Stimulated activated CD4-positive, alpha-beta T cell treated with anti-CD3 and anti-CD28 coated beads, Interleukin-4, amount 100 ng/mL, for 4 hours (primary cell): ENCODE measurements at regions not wholly inside any gene's neighbourhood (a gene's known extent, or its start where the extent isn't known, plus 50 kb on each side); places are given as distances from the start of the nearest gene placed in this dataset.

Source experiments
- DNase-seq, 2 experiments: peaks; one replicate each; pipeline ENCODE4 v3.0.0-alpha.2; 2020

DNA sequence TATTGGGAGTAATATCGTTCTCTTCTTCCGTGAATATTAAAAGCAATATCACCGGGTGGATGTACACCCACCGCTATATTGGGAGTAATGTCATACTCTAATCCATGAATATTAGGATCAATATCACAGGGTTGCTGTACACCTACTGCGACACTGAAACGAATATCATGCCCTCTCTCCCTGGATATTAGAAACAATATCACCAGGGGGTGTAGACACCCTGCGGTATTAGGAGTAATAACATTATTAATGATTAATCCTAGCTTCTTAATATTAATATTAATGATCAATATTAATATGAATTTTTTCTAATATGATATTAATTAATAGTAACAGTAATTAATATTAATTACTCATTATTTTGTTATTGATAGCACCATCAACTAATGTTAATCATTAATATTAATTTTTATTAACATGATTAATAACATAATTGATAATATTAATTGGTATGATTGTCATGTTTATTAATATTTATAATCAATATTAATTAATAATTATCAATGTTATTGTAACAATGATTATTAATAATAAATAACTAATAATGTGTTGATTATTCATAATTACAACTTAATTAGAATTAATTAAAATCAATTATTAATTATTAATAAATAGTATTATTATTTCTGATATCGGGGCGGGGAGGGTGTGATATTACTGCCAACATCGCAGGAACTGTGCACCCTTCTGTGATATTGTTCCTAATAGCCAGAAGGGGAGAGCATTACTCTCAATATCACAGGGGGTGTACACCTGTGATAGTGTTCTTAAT is 121.3 kb upstream of the C1GALT1 start:
- DNase-seq: no peak

DNA sequence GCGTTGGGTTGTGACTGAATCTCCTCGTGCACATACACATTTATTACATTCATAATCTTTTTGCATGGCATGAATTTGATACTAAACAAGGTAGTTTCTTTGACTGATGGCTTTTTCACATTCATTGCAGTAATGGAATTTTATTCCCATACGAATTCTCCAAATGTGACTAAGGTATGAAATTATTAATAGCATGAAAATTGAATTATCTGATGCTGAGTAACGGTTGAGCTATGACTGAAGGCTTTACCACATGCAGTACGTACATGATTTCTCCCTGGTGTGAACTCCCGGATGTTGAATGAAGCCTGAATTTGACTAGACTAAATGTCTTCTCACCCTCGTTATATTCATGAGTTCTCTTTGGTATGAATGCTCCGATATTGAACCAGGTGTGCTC is 104.4 kb upstream of the C1GALT1 start:
- no peak for DNase-seq

DNA sequence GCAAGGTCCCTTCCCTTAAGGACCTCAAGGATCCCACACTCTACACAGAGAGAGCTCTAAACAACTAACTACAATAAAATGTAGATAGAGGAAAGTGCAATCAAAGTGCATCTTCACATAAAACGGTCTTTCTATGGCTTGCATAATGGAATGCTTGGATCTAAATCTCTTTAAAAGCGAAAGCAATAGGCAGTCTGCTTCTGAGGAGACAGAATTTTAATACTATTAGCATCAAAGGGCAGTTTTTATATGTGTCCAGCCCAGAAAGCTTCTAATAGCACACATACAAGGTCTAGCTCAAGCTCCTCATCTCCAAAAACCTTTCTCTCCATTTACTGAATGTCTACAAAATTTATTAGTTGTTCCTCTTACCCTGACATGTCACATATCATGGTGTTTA is 101.5 kb upstream of the C1GALT1 start:
- DNase-seq: no peak

DNA sequence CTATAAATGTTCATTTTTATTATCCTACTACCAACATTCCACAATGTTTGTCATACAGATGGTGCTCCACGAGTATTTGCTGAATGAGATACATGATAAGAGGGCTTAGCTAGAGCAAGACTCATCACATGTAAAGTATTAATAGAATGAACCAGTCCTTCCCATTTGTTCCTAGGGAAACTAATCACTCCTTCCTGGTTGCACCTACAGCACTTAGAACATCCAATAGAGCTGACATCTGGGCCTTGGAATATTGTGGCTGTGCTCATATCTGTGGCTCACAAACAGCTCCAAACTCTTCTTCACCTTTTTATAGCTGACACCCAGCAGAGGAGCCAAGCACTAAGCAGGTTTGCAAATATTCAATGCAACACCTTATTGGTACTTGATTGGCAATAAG is 91.9 kb upstream of the C1GALT1 start:
- no peak for DNase-seq

DNA sequence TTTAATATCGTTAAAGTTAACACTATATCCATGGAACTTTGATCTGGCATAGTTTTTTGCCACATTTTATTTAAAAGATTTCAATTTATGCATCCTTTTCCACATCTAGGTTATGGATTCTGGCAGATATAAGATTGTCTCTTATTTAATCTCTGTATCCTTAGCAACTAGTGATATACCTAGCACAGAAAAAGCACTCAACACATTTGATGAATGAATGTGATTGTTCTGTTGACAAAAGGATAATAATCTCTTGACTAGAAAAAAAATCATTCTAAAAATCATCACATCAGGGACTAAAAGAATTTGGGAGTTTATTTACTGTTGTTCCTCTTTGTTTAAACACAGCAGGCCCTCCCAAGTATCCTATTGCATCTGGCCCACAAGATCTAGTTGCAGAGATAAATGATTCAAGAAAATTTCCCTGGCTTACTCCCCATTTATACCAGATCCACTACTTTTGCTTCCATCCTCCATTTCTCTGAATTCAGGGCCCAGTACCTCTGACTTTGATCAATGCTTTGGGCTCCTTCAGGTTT is 84.0 kb upstream of the C1GALT1 start:
- no peak for DNase-seq

DNA sequence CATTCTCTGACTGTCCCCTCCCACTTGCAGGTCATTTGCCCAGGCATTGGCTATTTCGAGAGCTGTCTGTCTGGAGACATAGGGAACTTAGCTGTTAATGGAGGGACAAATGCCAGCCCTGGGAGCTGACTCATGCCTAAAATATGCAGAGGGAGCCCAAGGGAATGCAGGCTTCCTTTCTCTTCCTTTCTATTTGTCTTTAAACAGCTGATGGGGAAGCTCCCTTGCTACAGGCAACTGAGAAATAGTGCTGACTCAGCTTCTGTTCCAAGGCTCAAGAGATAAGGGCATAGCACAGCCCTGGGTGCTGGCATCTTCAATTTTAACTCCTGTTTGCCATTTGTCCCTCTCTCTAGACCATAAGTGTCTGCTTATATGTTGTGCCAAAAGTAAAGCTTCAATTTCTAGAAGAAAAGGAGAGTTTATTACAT is 82.7 kb upstream of the C1GALT1 start:
- no peak for DNase-seq

DNA sequence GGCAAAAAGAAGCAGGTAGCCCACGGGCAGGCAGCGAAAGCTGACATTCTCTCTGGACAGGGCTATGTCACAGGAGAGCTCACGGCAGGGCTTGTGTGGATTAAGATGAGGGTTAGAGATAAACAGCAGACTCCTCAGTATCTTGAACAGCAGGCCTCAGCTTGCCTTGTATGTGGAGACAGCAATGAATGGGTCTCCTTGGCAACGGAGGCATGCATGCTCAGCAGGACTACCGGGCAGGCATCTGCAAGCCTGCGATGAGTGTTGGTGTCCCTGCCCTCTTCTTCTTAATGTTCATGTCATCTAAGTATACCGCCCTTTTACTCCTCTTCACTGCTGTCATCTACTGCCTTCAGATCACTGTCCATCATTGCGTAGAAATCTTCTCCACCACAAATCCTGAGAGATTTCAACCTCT is 81.9 kb upstream of the C1GALT1 start:
- no peak for DNase-seq

DNA sequence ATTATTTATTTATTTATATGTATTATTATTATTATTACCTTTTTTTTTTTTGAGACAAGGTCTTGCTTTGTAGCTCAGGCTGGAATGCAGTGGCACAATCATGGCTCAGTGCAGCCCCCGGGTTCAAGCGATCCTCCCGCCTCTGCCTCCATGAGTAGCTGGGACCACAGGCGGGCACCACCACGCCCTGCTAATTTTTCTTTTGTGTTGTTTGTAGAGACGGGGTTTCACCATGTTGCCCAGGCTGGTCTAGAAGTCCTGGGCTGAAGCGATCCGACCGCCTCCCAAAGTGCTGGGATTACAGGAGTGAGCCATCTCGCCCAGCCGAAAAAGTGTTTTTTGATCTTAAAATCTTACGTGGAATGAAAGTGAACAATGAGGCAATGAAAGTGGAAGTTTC is 79.4 kb upstream of the C1GALT1 start:
- DNase-seq: no peak

DNA sequence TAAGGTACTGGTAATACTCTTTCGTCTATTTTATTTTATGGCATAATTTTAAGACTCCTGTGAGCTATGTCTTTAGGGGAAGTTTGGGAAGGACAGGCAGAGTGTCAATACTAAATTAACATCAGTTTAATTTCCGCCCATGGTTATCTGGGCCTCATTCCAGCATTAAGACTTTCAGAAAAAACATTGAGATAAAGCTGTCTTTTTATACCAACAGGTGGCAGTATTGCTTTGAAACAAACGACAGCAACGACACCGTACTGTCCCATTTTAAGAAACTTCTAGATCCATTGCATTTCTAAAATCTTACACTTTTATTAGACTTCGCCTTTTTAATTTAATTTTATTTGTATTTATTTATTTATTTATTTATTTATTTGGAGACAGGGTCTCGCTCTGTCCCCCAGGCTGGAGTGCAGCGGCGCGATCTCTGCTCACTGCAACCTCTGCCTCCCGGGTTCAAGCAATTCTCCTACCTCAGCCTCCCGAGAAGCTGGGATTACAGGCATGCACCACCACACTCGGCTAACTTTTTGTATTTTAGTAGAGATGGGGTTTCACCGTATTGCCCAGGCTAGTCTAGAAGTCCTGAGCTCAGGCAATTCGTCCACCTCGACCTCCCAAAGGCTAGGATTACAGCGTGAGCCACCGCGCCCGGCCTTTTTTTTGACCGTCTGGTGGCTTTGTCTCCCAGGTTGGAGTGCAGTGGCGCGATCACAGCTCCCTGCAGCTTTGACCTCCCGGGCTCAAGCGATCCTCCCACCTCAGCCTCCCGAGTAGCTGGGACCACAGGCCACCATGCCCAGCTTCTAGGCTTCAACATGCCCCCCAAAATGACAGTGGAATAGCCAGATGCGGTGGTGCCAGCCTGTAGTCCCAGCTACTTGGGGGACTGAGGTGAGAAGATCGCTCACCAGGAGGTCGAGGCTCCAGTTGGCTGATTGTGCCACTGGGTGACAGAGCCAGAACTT is 78.7 kb upstream of the C1GALT1 start:
- DNase-seq: no peak

DNA sequence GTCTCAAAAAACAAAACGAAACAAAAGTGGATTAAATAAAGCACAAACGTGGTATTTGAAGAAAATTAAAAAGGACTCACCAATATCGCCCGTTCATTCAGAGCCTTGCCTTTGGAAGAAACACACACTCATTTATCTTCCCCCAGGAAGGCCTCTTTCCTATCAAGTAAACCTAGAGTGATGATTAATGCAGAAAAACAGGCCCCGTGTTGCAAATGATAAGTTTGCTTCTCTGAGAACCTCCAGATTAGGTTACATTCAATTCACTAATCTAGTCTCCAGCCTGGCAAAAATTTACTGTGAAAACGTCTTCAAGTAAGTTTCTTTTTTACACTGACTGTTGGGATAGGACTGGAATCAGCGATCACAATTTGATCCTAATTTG is 78.0 kb upstream of the C1GALT1 start:
- no peak for DNase-seq

DNA sequence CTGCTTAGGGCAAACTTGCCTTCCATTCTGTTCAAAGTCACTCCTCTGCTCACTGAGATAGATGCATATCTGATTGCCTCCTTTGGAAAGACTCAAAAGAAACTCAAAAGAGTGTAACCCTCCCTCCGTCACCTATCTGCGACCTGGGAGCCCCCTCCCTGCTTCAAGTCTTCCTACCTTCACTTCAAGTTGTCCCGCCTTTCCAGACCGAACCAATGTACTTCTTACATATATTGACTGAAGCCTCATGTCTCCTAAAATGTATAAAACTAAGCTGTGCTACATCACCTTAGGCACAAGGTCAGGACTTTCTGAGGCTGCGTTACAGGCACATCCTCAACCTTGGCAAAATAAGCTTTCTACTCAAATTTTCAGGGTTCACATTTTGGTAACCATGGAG is 77.4 kb upstream of the C1GALT1 start:
- no peak for DNase-seq

DNA sequence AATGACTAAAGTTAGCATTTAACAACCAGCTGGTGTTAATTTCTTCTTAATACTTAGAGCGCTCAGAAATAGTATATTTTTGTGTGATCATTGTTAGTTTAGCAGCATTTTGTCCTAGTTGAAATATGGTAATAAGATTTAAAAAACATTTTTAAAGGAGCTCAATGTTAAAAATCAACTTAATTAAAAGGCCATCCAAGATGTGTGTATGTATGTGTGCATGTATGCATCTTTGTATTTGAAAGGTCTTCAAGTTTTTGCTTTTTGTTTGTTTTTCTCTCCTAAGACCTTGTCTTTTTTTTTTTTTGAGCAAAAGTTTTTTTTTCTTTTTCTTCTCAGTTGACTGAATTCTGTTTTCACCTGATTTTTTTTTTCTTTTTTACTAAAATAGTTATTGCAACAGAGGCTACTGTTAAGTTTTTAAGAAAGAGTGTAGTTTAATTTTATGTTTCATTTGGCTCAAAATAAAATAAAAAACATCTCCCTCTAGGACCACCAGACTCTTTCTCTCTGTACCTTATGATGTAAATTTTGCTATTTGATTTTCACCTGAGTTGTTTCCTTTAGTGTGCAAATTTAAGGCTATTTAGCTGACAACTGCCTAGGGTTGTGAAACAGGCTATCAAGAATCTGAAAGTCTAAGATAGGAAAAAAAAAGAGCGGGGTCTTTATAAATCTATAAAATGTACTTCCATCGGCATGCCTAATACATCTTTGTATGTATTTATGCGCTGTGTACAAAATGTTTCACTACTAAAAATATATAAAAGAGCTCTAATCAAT is 76.4 kb upstream of the C1GALT1 start:
- no peak for DNase-seq

DNA sequence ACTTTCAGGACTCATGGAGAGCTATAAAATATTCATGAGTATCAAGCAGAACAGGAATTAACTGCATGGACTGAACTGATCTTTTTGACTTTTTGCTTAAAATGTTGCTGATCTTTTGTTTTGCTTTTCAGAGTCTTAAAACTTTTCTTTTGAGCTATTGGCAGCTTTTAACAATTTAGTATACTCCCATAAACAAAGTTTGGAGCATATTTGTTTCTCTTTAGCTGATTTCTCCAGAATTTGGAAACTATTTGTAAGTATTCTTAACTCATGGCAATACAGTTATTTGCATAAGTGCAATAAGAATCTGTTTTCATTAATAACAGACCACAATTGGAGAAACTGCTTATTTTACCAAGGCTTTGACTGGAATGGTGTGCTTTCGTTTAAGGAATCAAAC is 73.4 kb upstream of the C1GALT1 start:
- DNase-seq: no peak

DNA sequence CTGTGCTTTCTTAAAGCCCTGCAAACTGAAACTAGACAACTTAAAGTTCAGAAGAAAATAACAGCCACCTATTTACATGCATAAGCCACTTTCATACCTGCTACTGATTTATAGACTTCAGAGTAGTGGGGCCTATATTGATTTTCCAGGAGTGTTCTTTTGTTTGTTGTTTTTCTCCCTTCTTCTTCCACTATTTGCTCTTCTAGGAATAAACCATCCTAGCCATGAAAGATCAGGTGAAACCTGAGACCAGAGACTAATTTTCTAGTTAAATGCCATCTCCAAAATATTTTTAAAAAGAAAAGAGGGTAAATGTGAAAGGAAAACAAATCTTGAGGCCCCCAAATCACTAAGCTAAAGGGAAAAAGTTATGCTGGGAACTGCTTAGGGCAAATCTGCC is 72.4 kb upstream of the C1GALT1 start:
- no peak for DNase-seq

DNA sequence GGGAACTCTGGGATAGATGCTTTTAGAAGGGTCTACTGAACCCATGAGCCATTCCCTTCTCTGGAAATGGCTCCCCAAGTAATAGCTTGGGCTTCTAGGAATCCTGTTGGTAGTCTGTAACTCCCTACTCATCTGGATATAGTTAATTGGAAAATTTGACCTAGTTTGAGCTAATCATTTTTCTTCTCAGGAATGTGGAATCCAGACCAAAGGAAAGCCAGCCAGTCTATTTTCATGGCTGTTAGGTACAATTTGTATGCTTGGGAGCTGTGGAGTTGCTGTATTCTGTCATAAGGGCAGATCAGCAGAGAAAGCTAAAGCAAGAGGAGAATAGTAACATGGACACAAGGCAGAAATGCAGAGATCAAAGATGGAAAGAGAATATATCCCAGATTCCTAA is 71.6 kb upstream of the C1GALT1 start:
- DNase-seq: no peak

DNA sequence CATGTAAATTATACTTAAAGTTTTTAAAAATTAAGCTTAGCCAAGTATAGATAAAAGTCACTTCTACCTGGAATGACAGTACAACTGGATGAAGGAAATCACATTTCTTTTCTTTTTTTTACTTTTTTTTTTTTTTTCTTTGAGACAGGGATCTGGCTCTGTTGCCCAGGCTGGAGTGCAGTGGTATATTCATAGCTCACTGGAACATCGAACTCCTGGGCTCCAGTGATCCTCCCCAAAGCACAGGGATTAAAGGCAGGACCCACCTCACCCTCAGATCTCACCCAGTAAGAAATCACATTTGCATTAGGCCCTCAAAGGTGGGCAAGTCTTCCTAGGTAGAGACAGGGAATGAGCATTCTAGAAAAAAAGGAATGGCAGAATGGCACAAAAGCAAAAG is 69.5 kb upstream of the C1GALT1 start:
- no peak for DNase-seq

DNA sequence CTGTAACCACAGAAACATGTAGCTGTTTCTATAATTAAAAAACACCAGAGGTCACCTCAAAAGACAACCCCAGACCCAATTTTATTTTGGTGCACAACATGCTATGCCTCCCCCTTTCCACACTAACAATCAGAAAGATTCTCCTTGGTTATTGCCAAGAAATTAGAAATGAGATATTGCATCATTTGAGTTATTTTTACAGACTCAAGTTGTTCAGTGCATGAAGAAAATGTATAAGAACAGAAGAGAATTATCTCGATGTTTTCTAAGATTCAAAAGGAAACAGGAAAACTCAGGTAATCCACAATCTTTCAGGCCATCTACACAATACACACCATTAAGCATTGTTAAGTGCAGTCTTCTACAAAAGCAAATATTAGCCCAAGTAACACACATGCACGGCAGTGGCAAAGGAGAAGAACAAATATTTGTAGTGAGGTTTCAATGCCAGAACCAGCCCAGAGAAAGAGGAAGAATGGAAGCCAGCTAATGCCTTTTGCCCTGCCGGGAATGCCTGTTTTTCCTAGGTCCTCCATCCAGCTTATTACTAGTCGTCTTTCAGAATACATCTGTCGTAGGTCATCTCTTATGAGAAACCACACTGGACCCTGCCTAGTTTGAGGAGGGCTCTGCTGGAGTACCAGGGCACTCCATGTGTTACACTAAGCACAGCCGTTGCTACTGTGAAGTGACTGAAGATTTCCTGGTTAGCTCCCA is 67.6 kb upstream of the C1GALT1 start:
- DNase-seq: no peak

DNA sequence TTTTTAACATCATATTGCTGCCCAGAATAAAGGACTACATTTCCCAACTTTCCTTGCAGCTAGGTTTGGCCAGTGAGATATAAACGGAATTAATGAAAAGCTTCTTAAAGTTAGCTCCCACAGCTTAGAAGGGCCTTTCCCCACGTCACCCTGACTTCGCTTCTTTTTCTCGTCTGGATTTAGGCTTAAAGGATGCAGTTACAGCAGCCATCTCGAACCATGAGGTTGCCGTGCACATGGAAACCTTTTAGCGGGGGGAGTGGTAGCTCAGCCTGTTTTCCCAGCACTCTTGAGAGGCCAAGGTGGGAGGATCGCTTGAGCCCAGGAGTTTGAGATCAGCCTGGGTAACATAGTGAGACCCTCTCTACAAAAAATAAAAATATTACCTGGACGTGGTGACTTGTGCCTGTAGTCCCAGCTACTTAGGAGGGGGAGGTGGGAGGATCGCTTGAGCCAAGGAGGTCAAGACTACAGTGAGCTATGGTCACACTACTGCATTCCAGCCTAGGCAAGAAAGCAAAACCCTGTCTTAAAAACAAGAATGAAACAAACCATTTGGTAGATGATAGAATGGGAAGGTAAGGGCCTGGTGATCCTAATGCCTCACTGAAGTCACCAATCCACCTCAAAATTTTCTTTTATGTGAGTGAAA is 64.3 kb upstream of the C1GALT1 start:
- DNase-seq: no peak

DNA sequence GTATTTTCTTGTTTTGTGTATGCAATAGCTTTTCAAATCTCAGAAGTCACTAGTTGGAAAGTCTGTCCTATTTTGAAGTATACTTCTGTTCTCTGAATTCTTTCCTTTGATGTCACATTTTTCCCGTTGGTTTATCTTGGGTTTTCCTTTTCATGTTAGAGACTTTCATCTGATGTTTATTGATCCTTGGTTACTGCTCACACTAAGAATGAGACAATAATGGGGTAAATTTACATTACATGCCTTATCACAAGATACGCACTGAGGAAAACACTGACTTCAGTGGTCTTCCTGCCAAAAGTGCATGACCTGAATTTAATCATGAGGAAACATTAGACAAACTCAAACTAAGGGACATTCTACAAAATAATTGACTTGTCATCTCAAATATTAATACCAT is 63.5 kb upstream of the C1GALT1 start:
- DNase-seq: no peak

DNA sequence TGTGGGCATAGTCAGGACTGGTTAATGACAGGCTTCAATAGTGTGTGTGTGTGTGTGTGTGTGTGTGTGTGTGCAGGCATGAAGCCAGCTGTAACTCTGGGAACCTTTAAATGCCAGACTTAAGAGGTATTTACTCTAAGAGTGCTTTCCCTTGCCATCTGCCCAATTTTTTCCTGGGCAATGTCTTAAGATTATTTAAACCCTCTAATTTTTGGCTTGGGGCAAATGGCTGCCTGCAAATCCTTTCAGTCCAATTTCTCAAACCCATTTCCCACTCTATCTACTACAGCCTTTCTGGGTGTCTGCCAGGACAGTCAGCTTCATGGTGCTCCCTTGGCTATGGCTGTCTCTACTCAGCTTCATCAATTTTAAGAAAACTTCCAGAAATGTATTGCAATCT is 62.6 kb upstream of the C1GALT1 start:
- DNase-seq: no peak

DNA sequence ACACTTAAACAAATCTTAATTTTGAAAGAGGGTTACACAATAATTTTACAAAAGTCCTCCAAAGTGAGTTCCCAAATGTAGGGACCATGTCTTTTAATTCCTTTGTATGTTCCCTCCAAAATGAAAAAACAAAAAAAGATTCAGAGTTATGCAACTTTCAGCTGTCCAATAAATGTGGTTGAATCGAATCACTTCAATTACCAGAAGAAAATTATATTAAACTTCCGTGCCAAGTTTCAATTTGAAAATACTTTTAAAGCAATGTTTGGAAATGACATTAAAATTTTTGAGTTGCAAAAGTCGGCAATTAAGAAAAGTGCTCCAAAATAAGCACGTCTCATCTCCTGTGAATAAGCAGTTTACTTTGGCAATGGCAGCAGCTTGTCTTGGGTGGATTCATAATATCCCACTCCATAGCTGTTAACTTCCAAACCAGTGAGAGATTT is 60.3 kb upstream of the C1GALT1 start:
- DNase-seq: no peak
